ENCODE measurements at regions not wholly inside any gene's neighbourhood (a gene's known extent, or its start where the extent isn't known, plus 50 kb on each side); places are given as distances from the start of the nearest gene placed in this dataset.

GRCh38 chr14:23876160-23876750, 77.3 kb upstream of the DHRS4 start:
- Histone ChIP-seq H3K4me1 (no peaks in the 10 kb centered on the region), H3K4me3 (no peak overlapping the region)
- TF ChIP-seq CTCF (IDR thresholded peaks at IDR 0.05) = no peak

GRCh38 chr14:23877111-23877510, 76.5 kb upstream of the DHRS4 start:
- no peaks in the 10 kb centered on the region for H3K36me3 ChIP-seq
- no peak overlapping the region for H3K4me3 ChIP-seq
- H3K4me1 ChIP-seq = no peaks in the 10 kb centered on the region
- no peak for TF ChIP-seq CTCF (IDR thresholded peaks at IDR 0.05)
- peaks cover 0 to 6% of the 10 kb centered on the region in 2 donors for H3K9me3 ChIP-seq
- H3K27me3 ChIP-seq = no peaks in the 10 kb centered on the region
- DNase-seq (ENCODE audit: low spot score) = no peak
- no peak overlapping the region for H3K27ac ChIP-seq

More at GRCh38 chr14:23876160-23876750, 77.3 kb upstream of the DHRS4 start:
- Histone ChIP-seq H3K27me3 (no peaks in the 10 kb centered on the region), H3K36me3 (no peaks in the 10 kb centered on the region), H3K9me3 (peaks cover 0 to 6% of the 10 kb centered on the region in 2 donors), H3K27ac (no peak overlapping the region)
- no peak for DNase-seq (ENCODE audit: low spot score)

- no peaks in the 10 kb centered on the region for H3K4me1 ChIP-seq
- H3K9me3 ChIP-seq = peaks cover 0 to 6% of the 10 kb centered on the region in 2 donors
- H3K36me3 ChIP-seq = no peaks in the 10 kb centered on the region
- H3K27ac ChIP-seq = no peak overlapping the region
- no peak overlapping the region for H3K4me3 ChIP-seq
- TF ChIP-seq CTCF (IDR thresholded peaks at IDR 0.05) = no peak
- DNase-seq (ENCODE audit: low spot score) = no peak
- no peaks in the 10 kb centered on the region for H3K27me3 ChIP-seq
Measured at GRCh38 chr14:23877538-23878180, 75.9 kb upstream of the DHRS4 start.

- Histone ChIP-seq H3K27me3 (no peaks in the 10 kb centered on the region), H3K27ac (no peak overlapping the region), H3K9me3 (no peaks in the 10 kb centered on the region), H3K4me1 (no peaks in the 10 kb centered on the region), H3K4me3 (no peak overlapping the region), H3K36me3 (no peaks in the 10 kb centered on the region)
- DNase-seq (ENCODE audit: low spot score) = no peak
- TF ChIP-seq CTCF (IDR thresholded peaks at IDR 0.05) = no peak
Measured at GRCh38 chr14:23881282-23881681, 72.3 kb upstream of the DHRS4 start.

GRCh38 chr14:23883684-23884540, 69.7 kb upstream of the DHRS4 start:
- H3K4me3 ChIP-seq = no peak overlapping the region
- H3K9me3 ChIP-seq = peaks cover 0 to 12% of the 10 kb centered on the region in 2 donors
- no peaks in the 10 kb centered on the region for H3K36me3 ChIP-seq
- no peak overlapping the region for H3K27ac ChIP-seq
- DNase-seq (ENCODE audit: low spot score) = no peak
- no peak for TF ChIP-seq CTCF (IDR thresholded peaks at IDR 0.05)
- H3K4me1 ChIP-seq = no peaks in the 10 kb centered on the region
- H3K27me3 ChIP-seq = no peaks in the 10 kb centered on the region
